ENCODE measurements at regions not wholly inside any gene's neighbourhood (a gene's known extent, or its start where the extent isn't known, plus 50 kb on each side); places are given as distances from the start of the nearest gene placed in this dataset.

GRCh38 chr3:113138839-113139743 lies 72.3 kb upstream of the BOC start:
- DNase-seq (ENCODE audit: low read depth, low spot score) = no peak

GRCh38 chr3:113140876-113141275 lies 70.5 kb upstream of the BOC start:
- no peak for DNase-seq (ENCODE audit: low read depth, low spot score)

- DNase-seq (ENCODE audit: low read depth, low spot score) = no peak
Measured at GRCh38 chr3:113141543-113141942, 69.8 kb upstream of the BOC start.

DNA sequence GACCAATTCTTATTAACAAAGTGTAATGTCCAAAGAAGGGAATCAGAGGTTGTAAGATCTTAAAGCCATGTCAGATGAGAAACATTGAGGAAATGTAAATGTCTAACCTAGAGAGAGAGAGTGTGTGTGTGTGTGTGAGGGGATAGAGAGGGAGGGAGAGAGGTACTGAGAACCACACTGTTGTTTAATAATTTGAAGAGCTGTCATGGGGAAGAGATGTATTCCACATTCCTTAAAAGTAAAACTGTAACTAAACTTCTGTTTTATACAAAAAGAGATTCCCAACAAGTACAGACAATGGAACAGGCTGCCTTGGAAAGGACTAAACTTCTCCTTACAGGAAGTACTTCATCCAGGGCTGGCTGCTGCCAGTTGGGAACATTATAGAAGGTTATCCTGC lies 68.9 kb upstream of the BOC start:
- no peak for DNase-seq (ENCODE audit: low read depth, low spot score)

DNA sequence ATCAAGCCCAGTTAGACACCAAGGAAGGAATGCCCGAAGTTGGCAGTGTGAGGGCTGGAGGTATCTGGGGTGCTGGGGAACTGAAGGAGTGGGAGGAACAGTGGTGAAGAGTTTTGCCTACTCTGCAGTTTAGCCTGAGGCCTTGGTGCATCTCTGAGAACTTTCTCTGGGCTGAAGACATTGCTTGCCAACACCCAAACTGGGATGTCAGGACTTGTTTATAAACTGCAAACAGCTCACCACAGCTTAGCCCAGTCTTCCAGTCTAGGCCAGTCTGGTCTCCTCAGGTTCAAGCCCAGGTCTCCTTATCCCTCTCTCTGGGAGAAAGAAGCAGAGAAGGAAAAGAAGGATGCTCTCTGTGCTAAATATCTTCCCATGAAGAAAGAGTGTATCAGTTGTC lies 68.0 kb upstream of the BOC start:
- DNase-seq (ENCODE audit: low read depth, low spot score) = no peak

DNA sequence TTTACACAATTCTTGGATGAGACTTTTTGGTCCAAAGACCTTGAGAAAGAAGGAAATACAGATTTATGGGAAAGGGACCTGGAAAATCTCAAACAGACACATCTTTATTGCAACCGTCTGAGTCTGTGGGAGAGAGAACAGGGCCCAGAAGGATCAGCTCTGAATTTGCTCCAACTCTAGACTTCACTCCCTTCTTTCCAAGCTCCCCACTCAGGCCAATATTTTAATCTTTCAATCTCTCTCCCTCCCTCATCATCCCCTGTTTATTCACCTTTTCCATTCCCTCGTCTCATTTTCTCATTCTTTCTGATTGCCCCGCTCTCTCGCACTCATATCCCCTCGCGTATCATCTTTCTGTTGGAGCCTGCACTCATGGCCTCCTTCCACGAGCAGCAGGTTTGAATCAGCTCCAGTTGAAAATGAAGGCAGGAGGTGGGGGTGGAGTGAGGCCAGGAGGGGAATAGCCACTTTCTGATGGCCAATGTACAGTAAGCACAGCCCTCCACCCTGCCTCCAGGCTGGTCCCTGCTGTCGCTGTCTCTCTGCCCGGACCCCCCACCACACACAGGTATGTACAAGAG lies 63.6 kb upstream of the BOC start:
- no peak for DNase-seq (ENCODE audit: low read depth, low spot score)

DNA sequence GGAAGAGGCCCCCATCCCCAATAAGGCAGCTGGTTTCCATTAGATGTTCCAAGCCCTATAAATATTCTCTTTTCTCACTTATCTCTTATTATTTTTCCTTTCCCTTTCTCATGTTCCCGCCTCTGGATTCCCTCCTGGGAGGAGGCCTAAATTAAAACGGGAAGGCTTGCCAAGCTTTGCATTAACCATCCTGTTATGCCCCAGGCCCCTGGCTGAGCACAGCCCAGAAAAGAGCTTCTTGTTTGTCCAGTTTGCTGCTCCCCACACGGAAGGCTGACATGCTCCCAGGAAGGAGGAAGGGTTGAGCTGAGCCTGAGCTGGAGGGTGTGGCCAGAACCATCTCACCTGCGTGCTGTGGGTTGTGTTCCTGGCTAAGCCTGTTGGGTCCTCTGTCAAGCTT lies 63.1 kb upstream of the BOC start:
- no peak for DNase-seq (ENCODE audit: low read depth, low spot score)

- DNase-seq (ENCODE audit: low read depth, low spot score) = no peak
Measured at GRCh38 chr3:113150250-113150649, 61.1 kb upstream of the BOC start.

DNA sequence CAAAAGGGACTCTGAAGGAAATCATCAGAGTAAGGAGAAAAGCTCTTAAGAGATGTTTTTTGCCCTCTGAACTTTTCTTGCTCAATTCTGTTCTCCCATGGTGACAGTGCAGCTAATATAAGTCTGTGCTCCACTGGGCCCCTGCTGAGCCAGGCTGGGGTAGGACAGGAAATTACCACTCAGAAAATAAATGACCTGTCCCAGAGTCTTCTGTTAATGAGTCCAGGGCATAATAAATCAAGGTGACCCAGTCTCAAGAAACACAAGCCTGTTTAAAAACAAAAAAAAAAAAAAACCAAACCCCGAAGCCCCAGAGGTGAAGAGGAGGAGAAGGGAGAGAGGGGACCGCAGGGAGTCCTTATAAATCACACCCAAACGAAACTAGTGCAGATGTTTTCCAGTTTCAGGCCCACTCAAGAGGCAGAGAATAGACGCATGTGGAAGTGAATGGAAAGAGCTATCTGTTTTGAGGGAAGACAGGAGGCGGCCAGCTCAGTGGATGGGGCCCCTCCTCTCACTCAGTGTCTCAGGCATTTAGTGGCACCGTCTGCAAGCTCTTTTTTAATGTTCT lies 59.8 kb upstream of the BOC start:
- no peak for DNase-seq (ENCODE audit: low read depth, low spot score)

DNA sequence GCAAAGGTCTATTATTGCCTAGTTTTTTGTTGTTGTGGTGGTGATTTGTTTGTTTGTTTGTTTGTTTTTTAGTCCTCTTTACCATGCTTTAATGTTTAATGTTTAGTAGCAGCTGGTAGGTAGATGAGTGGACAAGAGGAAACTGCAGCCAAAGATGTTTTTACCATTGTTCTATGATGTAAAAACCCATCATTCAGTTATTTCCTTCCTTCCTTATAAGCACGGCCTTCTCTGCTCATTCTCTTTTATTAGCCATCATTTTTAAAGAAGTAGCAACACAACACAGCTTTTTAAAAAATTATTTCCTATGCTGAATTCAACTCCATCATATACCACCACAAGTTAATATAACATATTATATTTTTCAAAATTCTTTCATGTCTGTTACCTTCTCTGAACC lies 58.5 kb upstream of the BOC start:
- DNase-seq (ENCODE audit: low read depth, low spot score) = no peak

- DNase-seq (ENCODE audit: low read depth, low spot score) = no peak
Measured at GRCh38 chr3:113153499-113154107, 57.8 kb upstream of the BOC start.

DNA sequence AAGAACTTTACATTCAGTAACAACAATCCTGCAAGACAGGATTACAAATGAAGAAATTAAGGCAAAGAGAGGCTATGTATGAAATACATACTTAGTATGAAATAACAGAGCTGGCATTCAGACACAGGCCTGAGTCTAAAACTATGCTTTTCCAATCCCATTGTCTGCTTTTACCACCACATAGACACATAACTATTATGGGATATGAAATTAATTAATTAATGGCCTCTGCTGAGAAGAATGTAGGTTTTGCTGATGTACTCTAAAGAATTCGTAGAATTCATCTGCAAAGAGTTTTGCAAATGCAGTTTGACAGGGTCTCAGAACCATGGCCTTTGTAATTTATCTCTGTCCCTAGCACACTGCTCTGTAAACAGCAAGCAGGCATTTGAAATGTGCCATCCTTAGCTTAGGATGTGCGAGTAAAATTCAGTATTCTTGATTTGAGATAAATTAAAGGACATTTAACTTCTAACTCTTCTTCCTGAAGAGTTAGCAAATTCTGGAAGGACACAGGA lies 54.5 kb upstream of the BOC start:
- DNase-seq (ENCODE audit: low read depth, low spot score) = no peak

DNA sequence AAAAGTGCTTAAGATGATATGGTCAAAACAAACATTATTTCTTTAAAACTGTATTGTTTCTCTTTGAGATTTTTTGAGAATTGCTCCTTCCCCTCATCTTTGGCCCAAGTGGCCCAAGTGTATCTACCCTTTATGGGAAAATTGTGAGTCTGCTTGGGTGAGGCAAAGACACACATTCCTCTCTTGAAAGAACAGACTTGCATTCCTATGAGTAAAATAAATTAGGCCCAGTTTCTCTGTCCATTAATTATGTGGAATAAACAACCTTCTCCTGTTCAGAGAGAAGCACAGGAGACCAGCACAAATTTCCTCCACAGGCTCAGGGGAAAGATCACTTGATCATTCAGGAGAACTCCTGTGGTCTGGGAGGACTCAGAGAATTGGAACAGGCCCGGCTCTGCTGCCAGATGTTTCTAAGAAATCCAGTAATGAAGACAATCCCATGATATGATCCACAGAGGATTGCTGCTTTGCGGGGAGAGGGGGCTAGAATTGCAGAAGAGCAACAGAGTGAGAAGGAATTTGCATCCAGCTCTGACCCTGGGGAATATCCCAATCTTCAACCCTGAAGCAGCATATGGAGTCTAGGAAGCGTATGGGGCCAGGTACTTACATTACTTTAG lies 53.8 kb upstream of the BOC start:
- no peak for DNase-seq (ENCODE audit: low read depth, low spot score)

DNA sequence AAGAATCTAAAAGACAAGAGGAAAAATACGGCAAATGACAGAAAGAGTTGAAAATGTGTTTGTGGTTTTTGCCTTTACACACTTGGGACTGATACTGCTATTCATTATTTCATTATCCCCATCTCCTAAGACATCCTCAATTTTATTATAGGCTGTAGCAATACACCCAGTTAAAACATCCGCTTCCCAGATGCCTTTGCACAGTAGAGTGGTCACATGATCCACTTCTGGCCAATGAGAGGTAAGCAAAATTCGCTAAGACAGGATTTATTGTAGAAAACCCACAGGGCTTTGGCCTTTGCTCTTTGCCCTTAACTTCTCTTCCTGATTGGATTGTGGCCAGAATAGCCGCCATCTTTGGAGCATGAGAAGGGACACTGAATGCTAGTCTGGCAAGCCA lies 53.2 kb upstream of the BOC start:
- no peak for DNase-seq (ENCODE audit: low read depth, low spot score)
